Neural crest cell (in vitro differentiated cells): ENCODE measurements at regions not wholly inside any gene's neighbourhood (a gene's known extent, or its start where the extent isn't known, plus 50 kb on each side); places are given as distances from the start of the nearest gene placed in this dataset.

Source experiments
- DNase-seq: peaks from one replicate; pipeline ENCODE4 v3.0.0; 2021; ENCODE audit warnings: low read depth, mixed read lengths, low spot score
- H3K27ac Mint-ChIP-seq: one replicate; pipeline ENCODE4 v1.8.0; 2021; ENCODE audit warnings: mild to moderate bottlenecking, mixed read lengths; ENCODE audit not compliant: unreplicated experiment
- H3K27me3 Mint-ChIP-seq: 2 replicates; pipeline ENCODE4 v1.8.0; 2021; ENCODE audit warnings: low read depth, mild to moderate bottlenecking, mixed read lengths
- H3K36me3 Mint-ChIP-seq: 2 replicates; pipeline ENCODE4 v1.8.0; 2021; ENCODE audit warnings: low read depth, mild to moderate bottlenecking, mixed read lengths
- H3K4me1 Mint-ChIP-seq: 2 replicates; pipeline ENCODE4 v1.8.0; 2021; ENCODE audit warnings: mixed read lengths
- H3K4me3 Mint-ChIP-seq: one replicate; pipeline ENCODE4 v1.8.0; 2021; ENCODE audit warnings: mild to moderate bottlenecking, mixed read lengths
- H3K9me3 Mint-ChIP-seq: 2 replicates; pipeline ENCODE4 v1.8.0; 2021; ENCODE audit warnings: mixed read lengths
- TF ChIP-seq, protein P1 (sequence below): fragments of 200-600 bp; sonication (generic); conservative IDR thresholded peaks from 2 replicates; pipeline ENCODE4 v1.5.0; 2021; ENCODE audit warnings: antibody characterized with exemption, mild to moderate bottlenecking

DNA sequence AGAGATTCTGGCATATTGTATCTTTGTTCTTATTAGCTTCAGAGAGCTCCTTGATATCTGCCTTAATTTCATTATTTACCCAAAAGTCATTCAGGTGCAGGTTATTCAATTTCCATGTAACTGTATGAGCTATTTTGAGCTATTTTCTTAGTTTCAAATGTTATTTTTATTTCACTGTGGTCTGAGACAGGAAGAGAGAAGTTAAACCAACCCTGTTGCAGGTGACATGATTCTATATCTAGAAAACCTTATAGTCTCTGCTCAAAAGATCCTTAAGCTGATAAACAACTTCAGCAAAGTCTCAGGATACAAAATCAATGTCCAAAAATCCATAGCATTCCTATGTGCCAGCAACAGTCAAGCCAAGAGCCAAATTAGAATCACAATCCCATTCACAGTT lies 1644.0 kb upstream of the B3GALT2 start:
- Mint-ChIP-seq H3K4me1 (peaks cover 9% of the 10 kb centered on the region), H3K27ac (no peak overlapping the region), H3K4me3 (no peak overlapping the region), H3K36me3 (no peaks in the 10 kb centered on the region), H3K9me3 (no peaks in the 10 kb centered on the region), H3K27me3 (no peaks in the 10 kb centered on the region)
- DNase-seq: no peak
- TF ChIP-seq, protein P1, sequence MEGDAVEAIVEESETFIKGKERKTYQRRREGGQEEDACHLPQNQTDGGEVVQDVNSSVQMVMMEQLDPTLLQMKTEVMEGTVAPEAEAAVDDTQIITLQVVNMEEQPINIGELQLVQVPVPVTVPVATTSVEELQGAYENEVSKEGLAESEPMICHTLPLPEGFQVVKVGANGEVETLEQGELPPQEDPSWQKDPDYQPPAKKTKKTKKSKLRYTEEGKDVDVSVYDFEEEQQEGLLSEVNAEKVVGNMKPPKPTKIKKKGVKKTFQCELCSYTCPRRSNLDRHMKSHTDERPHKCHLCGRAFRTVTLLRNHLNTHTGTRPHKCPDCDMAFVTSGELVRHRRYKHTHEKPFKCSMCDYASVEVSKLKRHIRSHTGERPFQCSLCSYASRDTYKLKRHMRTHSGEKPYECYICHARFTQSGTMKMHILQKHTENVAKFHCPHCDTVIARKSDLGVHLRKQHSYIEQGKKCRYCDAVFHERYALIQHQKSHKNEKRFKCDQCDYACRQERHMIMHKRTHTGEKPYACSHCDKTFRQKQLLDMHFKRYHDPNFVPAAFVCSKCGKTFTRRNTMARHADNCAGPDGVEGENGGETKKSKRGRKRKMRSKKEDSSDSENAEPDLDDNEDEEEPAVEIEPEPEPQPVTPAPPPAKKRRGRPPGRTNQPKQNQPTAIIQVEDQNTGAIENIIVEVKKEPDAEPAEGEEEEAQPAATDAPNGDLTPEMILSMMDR: no peak

DNA sequence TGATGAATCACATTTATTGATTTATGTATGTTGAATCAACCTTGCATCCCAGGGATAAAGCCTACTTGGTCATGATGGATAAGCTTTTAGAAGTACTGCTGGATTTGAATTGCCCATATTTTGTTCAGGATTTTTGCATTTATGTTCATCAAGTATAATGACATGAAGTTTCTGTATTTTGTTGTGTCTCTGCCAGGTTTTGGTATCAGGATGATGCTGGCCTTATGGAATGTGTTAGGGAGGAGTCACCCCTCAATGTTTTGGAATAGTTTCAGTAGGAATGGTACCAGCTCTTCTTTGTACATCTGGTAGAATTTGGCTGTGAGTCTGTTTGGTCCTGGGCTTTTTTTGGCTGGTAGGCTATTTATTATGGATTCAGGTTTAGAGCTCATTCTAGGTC lies 1643.1 kb upstream of the B3GALT2 start:
- peaks cover 9% of the 10 kb centered on the region for H3K4me1 Mint-ChIP-seq
- no peaks in the 10 kb centered on the region for H3K27me3 Mint-ChIP-seq
- H3K27ac Mint-ChIP-seq: no peak overlapping the region
- no peak overlapping the region for H3K4me3 Mint-ChIP-seq
- H3K36me3 Mint-ChIP-seq: no peaks in the 10 kb centered on the region
- DNase-seq: no peak
- TF ChIP-seq, protein P1: no peak
- H3K9me3 Mint-ChIP-seq: no peaks in the 10 kb centered on the region

DNA sequence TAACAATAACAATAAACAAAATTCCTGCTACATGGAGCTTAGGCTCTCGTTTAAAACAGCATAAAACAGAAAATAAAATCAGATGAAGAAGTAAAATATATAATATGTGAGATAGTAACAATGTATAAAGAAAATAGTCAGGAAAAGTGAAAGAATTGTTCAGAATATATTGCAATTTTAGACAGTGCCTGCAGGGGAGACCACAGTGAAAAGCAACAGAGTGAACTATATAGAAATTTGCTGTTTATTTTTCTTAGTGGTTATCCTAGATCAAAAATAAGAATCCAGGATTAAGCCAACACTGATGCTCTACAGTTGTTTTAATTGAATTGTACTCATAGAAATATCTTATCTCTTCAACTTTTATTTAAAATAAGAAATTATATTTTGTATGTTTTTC lies 1639.0 kb upstream of the B3GALT2 start:
- TF ChIP-seq, protein P1: peak; percentile 50
- Mint-ChIP-seq H3K4me1 (no peaks in the 10 kb centered on the region), H3K27me3 (peaks cover 3% of the 10 kb centered on the region), H3K27ac (no peak overlapping the region), H3K9me3 (no peaks in the 10 kb centered on the region), H3K4me3 (no peak overlapping the region), H3K36me3 (no peaks in the 10 kb centered on the region)
- no peak for DNase-seq

DNA sequence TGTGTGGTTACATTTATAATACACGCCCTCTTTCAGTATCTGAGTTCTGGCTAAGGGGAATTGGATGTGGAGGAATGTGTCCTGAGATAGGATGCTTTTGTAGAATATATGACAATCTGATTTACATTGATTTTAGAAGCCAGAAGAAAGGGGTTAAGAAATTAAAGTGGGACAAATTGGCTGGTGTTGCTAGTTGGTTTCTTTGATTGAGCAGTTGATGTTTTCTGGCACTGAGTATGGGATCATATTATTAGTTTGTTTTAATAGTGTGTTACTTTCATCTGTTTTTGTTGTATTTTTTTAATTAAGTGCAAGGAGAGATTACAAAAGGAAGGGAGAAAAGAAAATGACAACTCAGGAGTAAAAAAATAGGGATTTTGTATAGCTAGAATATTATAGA lies 1634.7 kb upstream of the B3GALT2 start:
- TF ChIP-seq, protein P1: no peak
- no peaks in the 10 kb centered on the region for H3K9me3 Mint-ChIP-seq
- H3K36me3 Mint-ChIP-seq: no peaks in the 10 kb centered on the region
- DNase-seq: no peak
- H3K27ac Mint-ChIP-seq: no peak overlapping the region
- peaks cover 3% of the 10 kb centered on the region for H3K27me3 Mint-ChIP-seq
- no peaks in the 10 kb centered on the region for H3K4me1 Mint-ChIP-seq
- H3K4me3 Mint-ChIP-seq: no peak overlapping the region

DNA sequence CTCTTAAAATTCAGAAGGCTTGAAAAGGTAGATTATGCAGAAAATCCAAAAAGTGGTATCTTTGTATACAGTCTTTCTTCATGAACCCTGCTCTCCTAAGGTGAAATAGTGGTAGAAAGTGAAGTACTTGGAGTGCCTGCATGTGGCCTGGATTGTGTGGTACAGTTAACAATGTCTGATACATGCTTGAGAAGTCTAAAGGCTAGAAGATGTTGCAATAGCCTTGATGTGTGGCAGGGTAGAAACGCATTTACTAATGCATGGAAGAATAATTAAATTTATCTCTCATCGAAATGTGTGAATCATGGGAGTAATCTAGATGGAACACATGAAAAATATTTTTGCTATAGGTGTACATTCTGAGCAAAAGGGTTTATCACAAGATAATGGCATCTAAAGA lies 1632.3 kb upstream of the B3GALT2 start:
- Mint-ChIP-seq H3K27me3 (peaks cover 3% of the 10 kb centered on the region), H3K36me3 (no peaks in the 10 kb centered on the region), H3K4me3 (no peak overlapping the region), H3K9me3 (peaks cover 2% of the 10 kb centered on the region), H3K27ac (no peak overlapping the region), H3K4me1 (no peaks in the 10 kb centered on the region)
- TF ChIP-seq, protein P1: no peak
- DNase-seq: no peak

DNA sequence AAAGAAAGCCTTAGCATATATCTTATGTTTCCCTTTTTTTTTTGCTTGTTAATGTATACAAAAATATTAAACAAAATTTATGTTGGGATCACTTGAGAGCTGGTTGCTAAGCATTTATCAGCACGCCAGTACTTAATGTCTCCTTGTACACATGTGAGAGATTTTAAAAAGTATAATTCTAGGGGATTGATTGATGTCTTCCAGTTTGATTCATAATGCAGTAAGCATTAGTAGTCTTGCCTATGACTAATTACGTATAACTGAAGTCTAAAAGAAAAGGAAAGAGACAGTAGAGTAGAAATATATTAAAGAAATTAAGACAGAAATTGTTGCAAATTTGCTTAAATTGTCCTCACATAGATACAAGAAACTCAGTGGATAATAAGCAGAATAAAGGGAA lies 1630.4 kb upstream of the B3GALT2 start:
- TF ChIP-seq, protein P1: no peak
- no peaks in the 10 kb centered on the region for H3K4me1 Mint-ChIP-seq
- H3K9me3 Mint-ChIP-seq: peaks cover 3% of the 10 kb centered on the region
- H3K36me3 Mint-ChIP-seq: no peaks in the 10 kb centered on the region
- H3K27ac Mint-ChIP-seq: no peak overlapping the region
- H3K27me3 Mint-ChIP-seq: peaks cover 3% of the 10 kb centered on the region
- H3K4me3 Mint-ChIP-seq: no peak overlapping the region
- no peak for DNase-seq
